ENCODE measurements at regions not wholly inside any gene's neighbourhood (a gene's known extent, or its start where the extent isn't known, plus 50 kb on each side); places are given as distances from the start of the nearest gene placed in this dataset.

DNA sequence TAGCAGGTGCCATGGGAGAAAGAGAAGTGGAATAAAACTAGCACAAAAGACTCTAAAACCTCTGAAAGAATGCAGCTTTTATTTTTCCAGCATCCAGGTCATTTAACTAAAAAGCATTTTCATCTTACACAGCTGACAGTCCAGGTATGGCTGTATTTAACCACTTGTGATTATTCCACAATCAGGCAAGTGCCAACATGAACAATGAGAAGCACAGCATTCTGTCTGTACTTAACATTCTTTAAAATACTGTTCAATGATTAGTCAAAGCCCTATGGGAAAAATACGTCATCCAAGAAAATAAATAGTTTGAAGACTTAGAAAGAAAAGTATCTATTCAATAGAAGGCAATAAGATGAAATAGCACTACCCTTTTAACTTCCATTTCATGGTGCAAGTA lies 246.9 kb downstream of the LIG4 start:
- H3K56ac ChIP-seq (ENCODE audit: insufficient read length, low read depth, low read length), result no peak overlapping the region
- Mint-ChIP-seq H3K4me3 (no peak overlapping the region), H3K27ac (no peak overlapping the region), H3K36me3 (ENCODE audit: insufficient read depth in 1 of 3, low read depth in 3 of 3) (peaks cover 0 to 9% (median 0%) of the 10 kb centered on the region in 3 experiments; a peak in 1 of 7 replicates), H3K4me1 (peaks cover 3 to 8% of the 10 kb centered on the region in 2 experiments; a peak in 3 of 4 replicates), H3K27me3 (ENCODE audit: low read depth) (no peaks in the 10 kb centered on the region), H3K9me3 (peaks cover 2 to 5% of the 10 kb centered on the region in 2 experiments; a peak in 4 of 5 replicates)
- H2BK5ac ChIP-seq (ENCODE audit: insufficient read length, low read length), result no peak overlapping the region
- no peak overlapping the region for H4K5ac ChIP-seq (ENCODE audit: insufficient read length, low read depth, low read length)
- no CpG with 5 or more reads among the region's 1 CpG for whole genome bisulfite sequencing (ENCODE audit: extremely low coverage, insufficient read length, low lambda C conversion rate)
- H3T11ph ChIP-seq (ENCODE audit: low read length), result no peak overlapping the region
- no peak overlapping the region for H3K9ac ChIP-seq (ENCODE audit: extremely low read depth, insufficient read length, low read length)
- no peak overlapping the region for H2BK20ac ChIP-seq (ENCODE audit: low read depth, low read length, poor library complexity, severe bottlenecking)
- H3K4me1 ChIP-seq (ENCODE audit: insufficient read depth, low read length), result no peaks in the 10 kb centered on the region
- no peaks in the 10 kb centered on the region for H4K20me1 ChIP-seq (ENCODE audit: control insufficient read depth, insufficient read depth, insufficient read length)
- no peaks in the 10 kb centered on the region for H3K79me1 ChIP-seq (ENCODE audit: insufficient read depth, low read depth, low read length, poor library complexity, severe bottlenecking)
- H3K4ac ChIP-seq (ENCODE audit: low read depth, low read length), result no peak overlapping the region
- no peak overlapping the region for H4K91ac ChIP-seq (ENCODE audit: insufficient read length, low read depth, low read length)
- no peak overlapping the region for H3K18ac ChIP-seq (ENCODE audit: insufficient read length, low read depth, low read length)
- H3K4me2 ChIP-seq (ENCODE audit: insufficient read depth, insufficient read length, low read length), result no peak overlapping the region
- no peak overlapping the region for H3K27ac ChIP-seq (ENCODE audit: insufficient read length, low read depth, low read length)
- H4K8ac ChIP-seq (replicated peaks; ENCODE audit: insufficient read length, low read depth, low read length), result no peak overlapping the region
- no peaks in the 10 kb centered on the region for H3K27me3 ChIP-seq (ENCODE audit: insufficient read depth, low read length)
- H2AFZ ChIP-seq (ENCODE audit: low read length), result no peak overlapping the region
- H3K14ac ChIP-seq (ENCODE audit: insufficient read depth, low read length), result no peak overlapping the region
- no peak overlapping the region for H3K23ac ChIP-seq (ENCODE audit: insufficient read length, low read depth, low read length)
- H3K9me3 ChIP-seq (ENCODE audit: control insufficient read depth, low read depth, low read length), result no peaks in the 10 kb centered on the region
- no peaks in the 10 kb centered on the region for H3K23me2 ChIP-seq (ENCODE audit: insufficient read length, low read depth, low read length, poor library complexity, severe bottlenecking)
- no peaks in the 10 kb centered on the region for H3K79me2 ChIP-seq (ENCODE audit: insufficient read depth, low read length)
- TF ChIP-seq, protein P1, sequence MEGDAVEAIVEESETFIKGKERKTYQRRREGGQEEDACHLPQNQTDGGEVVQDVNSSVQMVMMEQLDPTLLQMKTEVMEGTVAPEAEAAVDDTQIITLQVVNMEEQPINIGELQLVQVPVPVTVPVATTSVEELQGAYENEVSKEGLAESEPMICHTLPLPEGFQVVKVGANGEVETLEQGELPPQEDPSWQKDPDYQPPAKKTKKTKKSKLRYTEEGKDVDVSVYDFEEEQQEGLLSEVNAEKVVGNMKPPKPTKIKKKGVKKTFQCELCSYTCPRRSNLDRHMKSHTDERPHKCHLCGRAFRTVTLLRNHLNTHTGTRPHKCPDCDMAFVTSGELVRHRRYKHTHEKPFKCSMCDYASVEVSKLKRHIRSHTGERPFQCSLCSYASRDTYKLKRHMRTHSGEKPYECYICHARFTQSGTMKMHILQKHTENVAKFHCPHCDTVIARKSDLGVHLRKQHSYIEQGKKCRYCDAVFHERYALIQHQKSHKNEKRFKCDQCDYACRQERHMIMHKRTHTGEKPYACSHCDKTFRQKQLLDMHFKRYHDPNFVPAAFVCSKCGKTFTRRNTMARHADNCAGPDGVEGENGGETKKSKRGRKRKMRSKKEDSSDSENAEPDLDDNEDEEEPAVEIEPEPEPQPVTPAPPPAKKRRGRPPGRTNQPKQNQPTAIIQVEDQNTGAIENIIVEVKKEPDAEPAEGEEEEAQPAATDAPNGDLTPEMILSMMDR (conservative IDR thresholded peaks at IDR 0.05), result no peak
- DNase-seq, result no peak
- no peak overlapping the region for H2BK12ac ChIP-seq (ENCODE audit: insufficient read length, low read depth, low read length)
- H2BK120ac ChIP-seq (ENCODE audit: low read depth, low read length, poor library complexity, severe bottlenecking), result no peak overlapping the region
- H2AK5ac ChIP-seq (ENCODE audit: insufficient read length, low read length), result no peak overlapping the region
- H2BK15ac ChIP-seq (ENCODE audit: low read depth, low read length), result no peak overlapping the region

All from H9 (cell line).